ENCODE measurements at regions not wholly inside any gene's neighbourhood (a gene's known extent, or its start where the extent isn't known, plus 50 kb on each side); places are given as distances from the start of the nearest gene placed in this dataset.

DNA sequence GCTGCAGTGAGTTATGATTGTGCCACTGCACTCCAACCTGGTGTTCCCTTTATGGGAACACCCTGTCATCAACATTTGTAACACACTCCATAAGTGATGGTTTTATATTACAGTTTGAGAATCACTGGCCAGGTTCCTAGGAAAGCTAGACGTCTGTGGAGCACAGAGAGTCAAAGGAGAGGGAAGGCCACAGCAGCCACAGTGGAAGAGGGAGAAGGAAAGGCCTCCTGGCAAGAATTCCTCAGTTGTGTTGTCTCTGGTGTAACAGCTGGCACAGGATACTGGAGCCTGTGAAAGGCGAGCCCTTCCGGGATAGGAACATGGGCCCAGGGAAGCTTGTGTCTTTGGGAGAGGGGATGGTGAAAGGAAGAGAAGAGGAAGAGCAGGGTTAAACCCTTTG, 360.5 kb upstream of the PIK3C3 start:
- 92% methylated on average over 3 of the region's 3 CpGs; no CpG with 5 or more reads in 1 of the 2 experiments for WGBS, 2 experiments (ENCODE audit: extremely low coverage in 1 of 2, insufficient coverage in 1 of 2, insufficient read length in 1 of 2, insufficient replicate concordance in 2 of 2, low coverage in 1 of 2, low lambda C conversion rate in 2 of 2, missing lambda C conversion rate in 1 of 2)
- no peak for DNase-seq (ENCODE audit: low read depth in 1 of 2, low spot score in 2 of 2)
- H2BK5ac ChIP-seq (ENCODE audit: low read depth, low read length): no peak overlapping the region
- H3K23ac ChIP-seq (ENCODE audit: insufficient read length): no peak overlapping the region
- no peaks in the 10 kb centered on the region for H3K36me3 ChIP-seq (ENCODE audit: control insufficient read depth in 2 of 4, insufficient read depth in 4 of 4, low read length in 3 of 4)
- no peak overlapping the region for H3K56ac ChIP-seq (replicated peaks; ENCODE audit: insufficient read length, low read depth, low read length)
- H3K23me2 ChIP-seq (ENCODE audit: low read depth, low read length): no peaks in the 10 kb centered on the region
- no peak overlapping the region for H4K5ac ChIP-seq (ENCODE audit: insufficient read length, low read depth, low read length)
- CTCF ChIA-PET (ENCODE audit: partially characterized antibody): interaction anchor here (0.6 to 1.2 kb wide), 2 partner anchors 8 to 32 kb away, joined by 3 to 5 read pairs; no protein-coding TSS in a partner anchor
- POLR2A ChIA-PET (ENCODE audit: partially characterized antibody): interaction anchor here (0.6 kb wide), 1 partner anchor 122 kb away, joined by 3 read pairs; no protein-coding TSS in a partner anchor
- H4K20me1 ChIP-seq (replicated peaks in 1 of 2; ENCODE audit: control insufficient read depth in 1 of 2, insufficient read depth in 2 of 2, low read length in 2 of 2): no peaks in the 10 kb centered on the region
- no peaks in the 10 kb centered on the region for H3K9me3 ChIP-seq (ENCODE audit: insufficient read depth in 2 of 2, low read depth in 1 of 2, low read length in 1 of 2)
- no peak overlapping the region for H2AFZ ChIP-seq (ENCODE audit: low read length)
- no peaks in the 10 kb centered on the region for H3K79me2 ChIP-seq (ENCODE audit: control insufficient read depth in 1 of 2, insufficient read depth in 2 of 2, low read length in 2 of 2)
- H3K14ac ChIP-seq (ENCODE audit: insufficient read length): no peak overlapping the region
- no peak overlapping the region for H2AK5ac ChIP-seq (ENCODE audit: low read depth, low read length)
- no peak overlapping the region for H2BK20ac ChIP-seq (ENCODE audit: low read length)
- H2BK15ac ChIP-seq (ENCODE audit: low read length): no peak overlapping the region
- FAIRE-seq: no peak
- no peak overlapping the region for H3K4me3 ChIP-seq (ENCODE audit: extremely low read depth in 1 of 4, insufficient read depth in 2 of 4, low read depth in 3 of 4, low read length in 4 of 4)
- H2BK120ac ChIP-seq (replicated peaks; ENCODE audit: low read depth, low read length): no peak overlapping the region
- no peak overlapping the region for H3K9ac ChIP-seq (replicated peaks in 1 of 4; ENCODE audit: extremely low read depth in 1 of 4, low read depth in 3 of 4, low read length in 3 of 4)
- H4K8ac ChIP-seq (ENCODE audit: extremely low read depth, insufficient read depth, low read length): no peak overlapping the region
- H3K4ac ChIP-seq (replicated peaks; ENCODE audit: insufficient read length, low read depth, low read length): no peak overlapping the region
- H4K91ac ChIP-seq (replicated peaks; ENCODE audit: insufficient read length, low read length): no peak overlapping the region
- no peaks in the 10 kb centered on the region for H3K27me3 ChIP-seq (replicated peaks in 1 of 4; ENCODE audit: control insufficient read depth in 3 of 4, extremely low read depth in 1 of 4, insufficient read depth in 3 of 4, low read length in 3 of 4)
- H3K79me1 ChIP-seq (ENCODE audit: low read depth, low read length): no peaks in the 10 kb centered on the region
- no peaks in the 10 kb centered on the region for H3K4me1 ChIP-seq (replicated peaks in 1 of 4; ENCODE audit: control insufficient read depth in 3 of 4, insufficient read depth in 4 of 4, low read length in 3 of 4)
- no peak overlapping the region for H3K27ac ChIP-seq (ENCODE audit: low read depth, low read length)
- H2BK12ac ChIP-seq (ENCODE audit: low read depth, low read length): no peak overlapping the region
- no peak overlapping the region for H3K18ac ChIP-seq (ENCODE audit: extremely low read depth, low read length)
- H3K4me2 ChIP-seq (ENCODE audit: insufficient read depth in 1 of 2, low read depth in 2 of 2, low read length in 2 of 2): no peak overlapping the region
- TF ChIP-seq SP2 (IDR thresholded peaks at IDR 0.05; ENCODE audit: low read length) (no peak), BRCA1 (IDR thresholded peaks at IDR 0.05; ENCODE audit: low read depth, low read length) (no peak), CEBPB (IDR thresholded peaks at IDR 0.05; ENCODE audit: low read depth, low read length) (no peak), ASH2L (IDR thresholded peaks at IDR 0.05; ENCODE audit: low read length) (no peak), RFX5 (IDR thresholded peaks at IDR 0.05; ENCODE audit: borderline replicate concordance, low read depth, low read length) (no peak), SRF (IDR thresholded peaks at IDR 0.05; ENCODE audit: low read depth, low read length) (no peak), POLR2A (IDR thresholded peaks at IDR 0.05; ENCODE audit: control extremely low read depth in 1 of 2, low read depth in 2 of 2, low read length in 2 of 2) (no peak)

Measured in H1 (cell line).